Mucosa of stomach (tissue), 1 donor: ENCODE measurements at regions not wholly inside any gene's neighbourhood (a gene's known extent, or its start where the extent isn't known, plus 50 kb on each side); places are given as distances from the start of the nearest gene placed in this dataset.

ENCODE experiments used
- H3K27me3 ChIP-seq: one replicate; pipeline ENCODE4 v1.7.0; 2013; ENCODE audit warnings: mild to moderate bottlenecking, low read length; ENCODE audit not compliant: control insufficient read depth, insufficient read depth
- H3K36me3 ChIP-seq: one replicate; pipeline ENCODE4 v1.7.0; 2013; ENCODE audit warnings: low read length; ENCODE audit not compliant: control insufficient read depth, insufficient read depth
- H3K4me1 ChIP-seq: one replicate; pipeline ENCODE4 v1.7.0; 2013; ENCODE audit warnings: mild to moderate bottlenecking, low read length; ENCODE audit not compliant: control insufficient read depth, insufficient read depth
- H3K4me3 ChIP-seq: one replicate; pipeline ENCODE4 v1.7.0; 2013; ENCODE audit warnings: low read length
- H3K9ac ChIP-seq: one replicate; pipeline ENCODE4 v1.7.0; 2013; ENCODE audit warnings: mild to moderate bottlenecking, low read length, moderate library complexity
- H3K9me3 ChIP-seq: one replicate; pipeline ENCODE4 v1.7.0; 2013; ENCODE audit warnings: mild to moderate bottlenecking, low read length, moderate library complexity; ENCODE audit not compliant: control insufficient read depth
- donor health status: Pancreatic carcinoma.

- H3K9me3 ChIP-seq = no peaks in the 10 kb centered on the region
Observed at GRCh38 chr21:17438635-17439034, 74.2 kb upstream of the CXADR start.

GRCh38 chr21:17440969-17441368, 71.9 kb upstream of the CXADR start:
- H3K36me3 ChIP-seq = no peaks in the 10 kb centered on the region
- H3K4me3 ChIP-seq = no peak overlapping the region
- H3K27me3 ChIP-seq = no peaks in the 10 kb centered on the region
- no peak overlapping the region for H3K9ac ChIP-seq
- peaks cover 21% of the 10 kb centered on the region for H3K4me1 ChIP-seq
- H3K9me3 ChIP-seq = no peaks in the 10 kb centered on the region

More at GRCh38 chr21:17438635-17439034, 74.2 kb upstream of the CXADR start:
- H3K36me3 ChIP-seq = no peaks in the 10 kb centered on the region
- H3K4me1 ChIP-seq = peaks cover 21% of the 10 kb centered on the region
- H3K27me3 ChIP-seq = no peaks in the 10 kb centered on the region
- no peak overlapping the region for H3K9ac ChIP-seq
- H3K4me3 ChIP-seq = no peak overlapping the region

- H3K36me3 ChIP-seq = no peaks in the 10 kb centered on the region
- H3K9ac ChIP-seq = no peak overlapping the region
Observed at GRCh38 chr21:17441370-17441769, 71.5 kb upstream of the CXADR start.

GRCh38 chr21:17442165-17442564, 70.7 kb upstream of the CXADR start:
- Histone ChIP-seq H3K36me3 (no peaks in the 10 kb centered on the region), H3K9ac (no peak overlapping the region), H3K27me3 (no peaks in the 10 kb centered on the region), H3K9me3 (no peaks in the 10 kb centered on the region), H3K4me1 (peaks cover 12% of the 10 kb centered on the region), H3K4me3 (no peak overlapping the region)

More at GRCh38 chr21:17441370-17441769, 71.5 kb upstream of the CXADR start:
- Histone ChIP-seq H3K27me3 (no peaks in the 10 kb centered on the region), H3K9me3 (no peaks in the 10 kb centered on the region), H3K4me3 (no peak overlapping the region), H3K4me1 (peaks cover 20% of the 10 kb centered on the region)

GRCh38 chr21:17444828-17445227, 68.0 kb upstream of the CXADR start:
- Histone ChIP-seq H3K9ac (no peak overlapping the region), H3K9me3 (no peaks in the 10 kb centered on the region), H3K4me1 (peaks cover 10% of the 10 kb centered on the region), H3K4me3 (no peak overlapping the region), H3K36me3 (no peaks in the 10 kb centered on the region), H3K27me3 (no peaks in the 10 kb centered on the region)

- no peak overlapping the region for H3K4me3 ChIP-seq
- no peaks in the 10 kb centered on the region for H3K9me3 ChIP-seq
- no peak overlapping the region for H3K9ac ChIP-seq
- H3K36me3 ChIP-seq = no peaks in the 10 kb centered on the region
- H3K27me3 ChIP-seq = no peaks in the 10 kb centered on the region
- H3K4me1 ChIP-seq = peaks cover 4% of the 10 kb centered on the region
Observed at GRCh38 chr21:17446737-17447136, 66.1 kb upstream of the CXADR start.

- Histone ChIP-seq H3K9ac (no peak overlapping the region), H3K4me1 (peaks cover 6% of the 10 kb centered on the region), H3K4me3 (no peak overlapping the region), H3K9me3 (no peaks in the 10 kb centered on the region), H3K36me3 (no peaks in the 10 kb centered on the region), H3K27me3 (no peaks in the 10 kb centered on the region)
Observed at GRCh38 chr21:17449701-17450100, 63.1 kb upstream of the CXADR start.

GRCh38 chr21:17451364-17451891, 61.4 kb upstream of the CXADR start:
- no peak overlapping the region for H3K4me3 ChIP-seq
- no peak overlapping the region for H3K9ac ChIP-seq
- H3K27me3 ChIP-seq = no peaks in the 10 kb centered on the region
- no peaks in the 10 kb centered on the region for H3K36me3 ChIP-seq
- H3K4me1 ChIP-seq = peaks cover 6% of the 10 kb centered on the region
- H3K9me3 ChIP-seq = no peaks in the 10 kb centered on the region

- no peak overlapping the region for H3K4me3 ChIP-seq
- H3K27me3 ChIP-seq = no peaks in the 10 kb centered on the region
- H3K36me3 ChIP-seq = no peaks in the 10 kb centered on the region
- H3K9ac ChIP-seq = no peak overlapping the region
- peaks cover 6% of the 10 kb centered on the region for H3K4me1 ChIP-seq
- no peaks in the 10 kb centered on the region for H3K9me3 ChIP-seq
Observed at GRCh38 chr21:17454315-17455027, 58.4 kb upstream of the CXADR start.

GRCh38 chr21:17455028-17455353, 57.9 kb upstream of the CXADR start:
- Histone ChIP-seq H3K4me1 (peaks cover 6% of the 10 kb centered on the region), H3K36me3 (no peaks in the 10 kb centered on the region), H3K27me3 (no peaks in the 10 kb centered on the region), H3K9me3 (no peaks in the 10 kb centered on the region), H3K4me3 (no peak overlapping the region), H3K9ac (no peak overlapping the region)

- Histone ChIP-seq H3K9ac (no peak overlapping the region), H3K4me1 (peaks cover 6% of the 10 kb centered on the region), H3K9me3 (no peaks in the 10 kb centered on the region), H3K27me3 (no peaks in the 10 kb centered on the region), H3K36me3 (no peaks in the 10 kb centered on the region), H3K4me3 (no peak overlapping the region)
Observed at GRCh38 chr21:17455451-17455850, 57.4 kb upstream of the CXADR start.

- Histone ChIP-seq H3K36me3 (no peaks in the 10 kb centered on the region), H3K9ac (no peak overlapping the region), H3K9me3 (no peaks in the 10 kb centered on the region), H3K27me3 (no peaks in the 10 kb centered on the region), H3K4me3 (no peak overlapping the region), H3K4me1 (peaks cover 13% of the 10 kb centered on the region)
Observed at GRCh38 chr21:17458279-17458678, 54.6 kb upstream of the CXADR start.

GRCh38 chr21:17460094-17460493, 52.7 kb upstream of the CXADR start:
- H3K27me3 ChIP-seq = no peaks in the 10 kb centered on the region
- no peak overlapping the region for H3K9ac ChIP-seq
- H3K9me3 ChIP-seq = no peaks in the 10 kb centered on the region
- no peaks in the 10 kb centered on the region for H3K36me3 ChIP-seq
- H3K4me1 ChIP-seq = peaks cover 20% of the 10 kb centered on the region
- no peak overlapping the region for H3K4me3 ChIP-seq
